ENCODE measurements at regions not wholly inside any gene's neighbourhood (a gene's known extent, or its start where the extent isn't known, plus 50 kb on each side); places are given as distances from the start of the nearest gene placed in this dataset.
"Not testable (repeated sequence)": the region's sequence is repeated elsewhere in the genome, so short reads cannot be mapped to it uniquely, and the experiment has no call there.

GRCh38 chr1:244303610-244303969 is 148.1 kb downstream of the ADSS2 start:
- in situ Hi-C loops (cut with HindIII; ENCODE audit: low sequenced_read_pairs), result no loop called here
- no peak for DNase-seq (ENCODE audit: low read depth)
- H3K4me3 ChIP-seq (ENCODE audit: low read depth, low read length), result no peak overlapping the region
- TF ChIP-seq CTCF (IDR thresholded peaks at IDR 0.05; ENCODE audit: low read depth, low read length, missing control alignments), result no peak

GRCh38 chr1:244304156-244304555 is 147.6 kb downstream of the ADSS2 start:
- no peak for DNase-seq (ENCODE audit: low read depth)
- TF ChIP-seq CTCF (IDR thresholded peaks at IDR 0.05; ENCODE audit: low read depth, low read length, missing control alignments), result no peak
- no peak overlapping the region for H3K4me3 ChIP-seq (ENCODE audit: low read depth, low read length)
- in situ Hi-C loops (cut with HindIII; ENCODE audit: low sequenced_read_pairs), result no loop called here

- in situ Hi-C loops (cut with HindIII; ENCODE audit: low sequenced_read_pairs), result no loop called here
- DNase-seq (ENCODE audit: low read depth), result no peak
- no peak overlapping the region for H3K4me3 ChIP-seq (ENCODE audit: low read depth, low read length)
- TF ChIP-seq CTCF (IDR thresholded peaks at IDR 0.05; ENCODE audit: low read depth, low read length, missing control alignments), result no peak
Measured at GRCh38 chr1:244304656-244305055, 147.1 kb downstream of the ADSS2 start.

GRCh38 chr1:244305776-244306341 is 145.8 kb downstream of the ADSS2 start:
- DNase-seq (ENCODE audit: low read depth), result no peak
- TF ChIP-seq CTCF (IDR thresholded peaks at IDR 0.05; ENCODE audit: low read depth, low read length, missing control alignments), result no peak
- in situ Hi-C loops (cut with HindIII; ENCODE audit: low sequenced_read_pairs), result no loop called here

GRCh38 chr1:244306544-244306943 is 145.2 kb downstream of the ADSS2 start:
- in situ Hi-C loops (cut with HindIII; ENCODE audit: low sequenced_read_pairs), result no loop called here
- H3K4me3 ChIP-seq (ENCODE audit: low read depth, low read length), result no peak overlapping the region
- TF ChIP-seq CTCF (IDR thresholded peaks at IDR 0.05; ENCODE audit: low read depth, low read length, missing control alignments), result no peak
- DNase-seq (ENCODE audit: low read depth), result no peak

More at GRCh38 chr1:244305776-244306341, 145.8 kb downstream of the ADSS2 start:
- no peak overlapping the region for H3K4me3 ChIP-seq (ENCODE audit: low read depth, low read length)

GRCh38 chr1:244309191-244309590 is 142.5 kb downstream of the ADSS2 start:
- DNase-seq (ENCODE audit: low read depth); H3K4me3 ChIP-seq (ENCODE audit: low read depth, low read length); in situ Hi-C loops (cut with HindIII; ENCODE audit: low sequenced_read_pairs): not testable (repeated sequence)

- in situ Hi-C loops (cut with HindIII; ENCODE audit: low sequenced_read_pairs), result no loop called here
- DNase-seq (ENCODE audit: low read depth), result no peak
- H3K4me3 ChIP-seq (ENCODE audit: low read depth, low read length), result no peak overlapping the region
- no peak for TF ChIP-seq CTCF (IDR thresholded peaks at IDR 0.05; ENCODE audit: low read depth, low read length, missing control alignments)
Measured at GRCh38 chr1:244311784-244312532, 139.8 kb downstream of the ADSS2 start.
